Neural cell (in vitro differentiated cells): ENCODE measurements at regions not wholly inside any gene's neighbourhood (a gene's known extent, or its start where the extent isn't known, plus 50 kb on each side); places are given as distances from the start of the nearest gene placed in this dataset.

Experiments used
- H2AFZ ChIP-seq: fragments of 200-600, 300-800 bp; sonication (generic), shearing (Covaris generic); 2 replicates; pipeline ENCODE4 v1.6.0; 2014; ENCODE audit warnings: low read depth, mild to moderate bottlenecking, antibody characterized with exemption, low read length, moderate library complexity
- H3F3A ChIP-seq: fragments of 200-600 bp; shearing (Covaris generic); 2 replicates; pipeline ENCODE4 v1.6.1; 2016; ENCODE audit warnings: mild to moderate bottlenecking, moderate library complexity, mixed read lengths, antibody characterized with exemption, low read length; ENCODE audit not compliant: insufficient read depth, poor library complexity, severe bottlenecking
- H3K27ac ChIP-seq: fragments of 200-600, 300-800 bp; sonication (generic), shearing (Covaris generic); 2 replicates; pipeline ENCODE4 v1.5.1; 2014; ENCODE audit warnings: mild to moderate bottlenecking, low read length, moderate library complexity
- H3K27me3 ChIP-seq: fragments of 300-800, 200-600 bp; sonication (generic), shearing (Covaris generic); 2 replicates; pipeline ENCODE4 v1.6.0; 2014; ENCODE audit warnings: mild to moderate bottlenecking, low read depth, low read length, moderate library complexity; ENCODE audit not compliant: insufficient read depth
- H3K36me3 ChIP-seq: fragments of 300-800, 200-600 bp; sonication (generic), shearing (Covaris generic); 2 replicates; pipeline ENCODE4 v1.5.1; 2014; ENCODE audit warnings: mild to moderate bottlenecking, antibody characterized with exemption, low read length, moderate library complexity; ENCODE audit not compliant: insufficient read depth
- H3K4me2 ChIP-seq: fragments of 300-800, 200-600 bp; sonication (generic), shearing (Covaris generic); 2 replicates; pipeline ENCODE4 v1.6.0; 2014; ENCODE audit warnings: mild to moderate bottlenecking, low read length
- H3K4me3 ChIP-seq: fragments of 300-800, 200-600 bp; sonication (generic), shearing (Covaris generic); 2 replicates; pipeline ENCODE4 v1.5.1; 2014; ENCODE audit warnings: mild to moderate bottlenecking, low read length, moderate library complexity
- H3K79me2 ChIP-seq: fragments of 200-600 bp; shearing (Covaris generic); replicated peaks from 2 replicates; pipeline ENCODE4 v1.6.0; 2014; ENCODE audit warnings: mild to moderate bottlenecking, low read length, moderate library complexity; ENCODE audit not compliant: insufficient read depth
- H3K9ac ChIP-seq: fragments of 300-800, 200-600 bp; sonication (generic), shearing (Covaris generic); 2 replicates; pipeline ENCODE4 v1.6.1; 2016; ENCODE audit warnings: mild to moderate bottlenecking, low read length, mixed read lengths
- H3K9me2 ChIP-seq: fragments of 200-600 bp; shearing (Covaris generic); 2 replicates; pipeline ENCODE4 v1.6.1; 2016; ENCODE audit warnings: mild to moderate bottlenecking, low read length, mixed read lengths; ENCODE audit not compliant: insufficient read depth
- H3K9me3 ChIP-seq: fragments of 200-600, 300-800 bp; sonication (generic), shearing (Covaris generic); 2 replicates; pipeline ENCODE4 v1.6.1; 2016; ENCODE audit warnings: mild to moderate bottlenecking, mixed run types, low read length, moderate library complexity, mixed read lengths
- H4K20me1 ChIP-seq: fragments of 200-600 bp; shearing (Covaris generic); 2 replicates; pipeline ENCODE4 v1.6.1; 2016; ENCODE audit warnings: mild to moderate bottlenecking, mixed run types; ENCODE audit not compliant: insufficient read depth
- EP300 ChIP-seq: fragments of 450-650 bp; conservative IDR thresholded peaks from 2 replicates; pipeline ENCODE4 v1.6.1; 2014; ENCODE audit warnings: antibody characterized with exemption, mild to moderate bottlenecking, moderate library complexity; ENCODE audit not compliant: poor library complexity, severe bottlenecking
- EZH2 ChIP-seq: fragments of 200-600, 300-800 bp; shearing (Covaris generic), sonication (generic); IDR thresholded peaks from 2 replicates; pipeline ENCODE4 v1.6.1; 2014; ENCODE audit warnings: antibody characterized with exemption, low read length, borderline replicate concordance, mild to moderate bottlenecking; ENCODE audit not compliant: insufficient read depth, poor library complexity, severe bottlenecking
- MXI1 ChIP-seq: fragments of 450-650 bp; conservative IDR thresholded peaks from 2 replicates; pipeline ENCODE4 v1.6.1; 2014; ENCODE audit warnings: antibody characterized with exemption, mild to moderate bottlenecking; ENCODE audit not compliant: poor library complexity, severe bottlenecking
- POLR2AphosphoS5 ChIP-seq: IDR thresholded peaks from 2 replicates; pipeline ENCODE4 v1.6.1; 2012
- RAD21 ChIP-seq: fragments of 450-650 bp; conservative IDR thresholded peaks from 2 replicates; pipeline ENCODE4 v1.6.1; 2014; ENCODE audit warnings: antibody characterized with exemption, mild to moderate bottlenecking, moderate library complexity
- SMC3 ChIP-seq: fragments of 450-650 bp; conservative IDR thresholded peaks from 2 replicates; pipeline ENCODE4 v1.6.1; 2014; ENCODE audit warnings: antibody characterized with exemption, mild to moderate bottlenecking, moderate library complexity; ENCODE audit not compliant: poor library complexity
- TAF1 ChIP-seq: IDR thresholded peaks from 2 replicates; pipeline ENCODE4 v1.6.1; 2012; ENCODE audit warnings: low read depth
- TF ChIP-seq, protein P1 (sequence below): IDR thresholded peaks from 2 replicates; pipeline ENCODE4 v1.6.1; 2012; ENCODE audit warnings: borderline replicate concordance
- TF ChIP-seq, protein P2 (sequence below): fragments of 450-650 bp; IDR thresholded peaks from 2 replicates; pipeline ENCODE4 v1.5.1; 2014; ENCODE audit warnings: antibody characterized with exemption, mild to moderate bottlenecking, moderate library complexity; ENCODE audit not compliant: poor library complexity, severe bottlenecking

DNA sequence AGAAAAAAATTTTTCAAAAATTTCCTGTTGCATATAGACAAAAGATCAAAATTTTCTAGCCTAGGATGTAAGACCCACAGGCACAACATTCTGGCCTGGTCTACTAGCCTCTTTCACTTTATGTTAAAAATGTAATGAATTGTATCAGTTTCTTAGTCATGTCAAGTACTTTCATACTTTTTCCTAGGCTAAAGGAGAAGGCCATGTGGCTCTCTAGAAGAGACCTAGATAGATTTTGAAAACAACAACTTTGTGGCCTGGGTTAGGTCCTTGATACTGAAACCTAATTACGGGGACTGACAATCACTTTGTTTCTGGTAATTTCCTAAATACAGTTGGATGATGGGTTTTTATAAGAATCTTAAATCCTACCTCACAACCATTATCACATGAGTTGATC is 74.8 kb upstream of the FSIP2 start:
- Histone ChIP-seq H4K20me1 (no peaks in the 10 kb centered on the region), H3K4me2 (no peak overlapping the region), H3K27ac (no peak overlapping the region), H3K9ac (no peak overlapping the region), H3K9me3 (no peaks in the 10 kb centered on the region), H2AFZ (no peak overlapping the region), H3K36me3 (no peaks in the 10 kb centered on the region), H3K27me3 (no peaks in the 10 kb centered on the region), H3K79me2 (no peaks in the 10 kb centered on the region), H3K4me3 (no peak overlapping the region), H3F3A (no peaks in the 10 kb centered on the region), H3K9me2 (no peaks in the 10 kb centered on the region)
- TF ChIP-seq EP300 (no peak), POLR2AphosphoS5 (no peak), EZH2 (no peak), RAD21 (no peak), MXI1 (no peak), SMC3 (no peak), TAF1 (no peak)
- TF ChIP-seq, protein P1, sequence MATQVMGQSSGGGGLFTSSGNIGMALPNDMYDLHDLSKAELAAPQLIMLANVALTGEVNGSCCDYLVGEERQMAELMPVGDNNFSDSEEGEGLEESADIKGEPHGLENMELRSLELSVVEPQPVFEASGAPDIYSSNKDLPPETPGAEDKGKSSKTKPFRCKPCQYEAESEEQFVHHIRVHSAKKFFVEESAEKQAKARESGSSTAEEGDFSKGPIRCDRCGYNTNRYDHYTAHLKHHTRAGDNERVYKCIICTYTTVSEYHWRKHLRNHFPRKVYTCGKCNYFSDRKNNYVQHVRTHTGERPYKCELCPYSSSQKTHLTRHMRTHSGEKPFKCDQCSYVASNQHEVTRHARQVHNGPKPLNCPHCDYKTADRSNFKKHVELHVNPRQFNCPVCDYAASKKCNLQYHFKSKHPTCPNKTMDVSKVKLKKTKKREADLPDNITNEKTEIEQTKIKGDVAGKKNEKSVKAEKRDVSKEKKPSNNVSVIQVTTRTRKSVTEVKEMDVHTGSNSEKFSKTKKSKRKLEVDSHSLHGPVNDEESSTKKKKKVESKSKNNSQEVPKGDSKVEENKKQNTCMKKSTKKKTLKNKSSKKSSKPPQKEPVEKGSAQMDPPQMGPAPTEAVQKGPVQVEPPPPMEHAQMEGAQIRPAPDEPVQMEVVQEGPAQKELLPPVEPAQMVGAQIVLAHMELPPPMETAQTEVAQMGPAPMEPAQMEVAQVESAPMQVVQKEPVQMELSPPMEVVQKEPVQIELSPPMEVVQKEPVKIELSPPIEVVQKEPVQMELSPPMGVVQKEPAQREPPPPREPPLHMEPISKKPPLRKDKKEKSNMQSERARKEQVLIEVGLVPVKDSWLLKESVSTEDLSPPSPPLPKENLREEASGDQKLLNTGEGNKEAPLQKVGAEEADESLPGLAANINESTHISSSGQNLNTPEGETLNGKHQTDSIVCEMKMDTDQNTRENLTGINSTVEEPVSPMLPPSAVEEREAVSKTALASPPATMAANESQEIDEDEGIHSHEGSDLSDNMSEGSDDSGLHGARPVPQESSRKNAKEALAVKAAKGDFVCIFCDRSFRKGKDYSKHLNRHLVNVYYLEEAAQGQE, result no peak
- TF ChIP-seq, protein P2, sequence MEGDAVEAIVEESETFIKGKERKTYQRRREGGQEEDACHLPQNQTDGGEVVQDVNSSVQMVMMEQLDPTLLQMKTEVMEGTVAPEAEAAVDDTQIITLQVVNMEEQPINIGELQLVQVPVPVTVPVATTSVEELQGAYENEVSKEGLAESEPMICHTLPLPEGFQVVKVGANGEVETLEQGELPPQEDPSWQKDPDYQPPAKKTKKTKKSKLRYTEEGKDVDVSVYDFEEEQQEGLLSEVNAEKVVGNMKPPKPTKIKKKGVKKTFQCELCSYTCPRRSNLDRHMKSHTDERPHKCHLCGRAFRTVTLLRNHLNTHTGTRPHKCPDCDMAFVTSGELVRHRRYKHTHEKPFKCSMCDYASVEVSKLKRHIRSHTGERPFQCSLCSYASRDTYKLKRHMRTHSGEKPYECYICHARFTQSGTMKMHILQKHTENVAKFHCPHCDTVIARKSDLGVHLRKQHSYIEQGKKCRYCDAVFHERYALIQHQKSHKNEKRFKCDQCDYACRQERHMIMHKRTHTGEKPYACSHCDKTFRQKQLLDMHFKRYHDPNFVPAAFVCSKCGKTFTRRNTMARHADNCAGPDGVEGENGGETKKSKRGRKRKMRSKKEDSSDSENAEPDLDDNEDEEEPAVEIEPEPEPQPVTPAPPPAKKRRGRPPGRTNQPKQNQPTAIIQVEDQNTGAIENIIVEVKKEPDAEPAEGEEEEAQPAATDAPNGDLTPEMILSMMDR, result no peak

DNA sequence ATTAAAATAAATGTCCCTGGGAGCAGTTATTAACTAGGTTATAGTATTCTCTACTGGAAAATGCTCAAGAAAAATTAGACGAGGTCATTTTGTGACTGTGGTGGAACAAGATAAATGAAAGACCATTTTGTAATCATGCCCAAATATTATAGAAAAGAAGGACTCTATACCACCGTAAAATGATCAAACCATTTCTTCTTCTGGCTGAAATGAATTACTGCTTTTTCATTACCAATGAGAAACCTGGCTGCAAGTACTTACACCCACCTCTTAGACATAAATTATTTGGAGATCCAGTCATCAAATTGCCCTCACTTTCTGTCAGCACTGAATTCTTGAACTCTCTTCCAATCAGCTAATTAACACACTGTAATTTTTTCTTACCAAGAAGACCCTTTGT is 74.2 kb upstream of the FSIP2 start:
- Histone ChIP-seq H3K4me2 (no peak overlapping the region), H3K9ac (no peak overlapping the region), H3K9me2 (no peaks in the 10 kb centered on the region), H3K4me3 (no peak overlapping the region), H3K79me2 (no peaks in the 10 kb centered on the region), H3K9me3 (no peaks in the 10 kb centered on the region), H2AFZ (no peak overlapping the region), H3K27ac (no peak overlapping the region), H3K27me3 (no peaks in the 10 kb centered on the region), H4K20me1 (no peaks in the 10 kb centered on the region), H3K36me3 (no peaks in the 10 kb centered on the region), H3F3A (no peaks in the 10 kb centered on the region)
- TF ChIP-seq, protein P2, result no peak
- TF ChIP-seq EZH2 (no peak), MXI1 (no peak), TAF1 (no peak), EP300 (no peak), RAD21 (no peak), POLR2AphosphoS5 (no peak), SMC3 (no peak)
- TF ChIP-seq, protein P1, result no peak
